ENCODE measurements at regions not wholly inside any gene's neighbourhood (a gene's known extent, or its start where the extent isn't known, plus 50 kb on each side); places are given as distances from the start of the nearest gene placed in this dataset.

- no peaks in the 10 kb centered on the region for H3K9me3 Mint-ChIP-seq (ENCODE audit: low read depth, unreplicated experiment)
- no peaks in the 10 kb centered on the region for H3K27me3 Mint-ChIP-seq (ENCODE audit: unreplicated experiment)
- no peak for DNase-seq
- no peak for TF ChIP-seq CTCF (IDR thresholded peaks at IDR 0.05; ENCODE audit: unreplicated experiment)
- no peak overlapping the region for H3K27ac Mint-ChIP-seq (ENCODE audit: unreplicated experiment)
- no peaks in the 10 kb centered on the region for H3K36me3 Mint-ChIP-seq (ENCODE audit: insufficient read depth, unreplicated experiment)
- peaks cover 12% of the 10 kb centered on the region for H3K4me1 Mint-ChIP-seq (ENCODE audit: low read depth, unreplicated experiment)
- CTCF ChIA-PET = no interaction called here
- no TSS peak for BruUV-seq (replicated peaks)
- H3K4me3 Mint-ChIP-seq (ENCODE audit: low read depth, unreplicated experiment) = no peak overlapping the region
- intact Hi-C loops (cut with micrococcal nuclease; ENCODE audit: unreplicated experiment) = no loop called here
These were observed 94.1 kb upstream of the BMP2K start for GRCh38 chr4:78682070-78682469.

- no peak for TF ChIP-seq CTCF (IDR thresholded peaks at IDR 0.05; ENCODE audit: unreplicated experiment)
- no peak for DNase-seq
- no peaks in the 10 kb centered on the region for H3K36me3 Mint-ChIP-seq (ENCODE audit: insufficient read depth, unreplicated experiment)
- no peaks in the 10 kb centered on the region for H3K9me3 Mint-ChIP-seq (ENCODE audit: low read depth, unreplicated experiment)
- no peaks in the 10 kb centered on the region for H3K27me3 Mint-ChIP-seq (ENCODE audit: unreplicated experiment)
- BruUV-seq (replicated peaks) = no TSS peak
- no peak overlapping the region for H3K4me3 Mint-ChIP-seq (ENCODE audit: low read depth, unreplicated experiment)
- intact Hi-C loops (cut with micrococcal nuclease; ENCODE audit: unreplicated experiment) = no loop called here
- no peak overlapping the region for H3K27ac Mint-ChIP-seq (ENCODE audit: unreplicated experiment)
- peaks cover 12% of the 10 kb centered on the region for H3K4me1 Mint-ChIP-seq (ENCODE audit: low read depth, unreplicated experiment)
- CTCF ChIA-PET = no interaction called here
These were observed 92.8 kb upstream of the BMP2K start for GRCh38 chr4:78683352-78683751.

- peaks cover 12% of the 10 kb centered on the region for H3K4me1 Mint-ChIP-seq (ENCODE audit: low read depth, unreplicated experiment)
- DNase-seq = no peak
- CTCF ChIA-PET = no interaction called here
- no peaks in the 10 kb centered on the region for H3K9me3 Mint-ChIP-seq (ENCODE audit: low read depth, unreplicated experiment)
- no peaks in the 10 kb centered on the region for H3K27me3 Mint-ChIP-seq (ENCODE audit: unreplicated experiment)
- intact Hi-C loops (cut with micrococcal nuclease; ENCODE audit: unreplicated experiment) = no loop called here
- BruUV-seq (replicated peaks) = no TSS peak
- H3K4me3 Mint-ChIP-seq (ENCODE audit: low read depth, unreplicated experiment) = no peak overlapping the region
- no peak overlapping the region for H3K27ac Mint-ChIP-seq (ENCODE audit: unreplicated experiment)
- TF ChIP-seq CTCF (IDR thresholded peaks at IDR 0.05; ENCODE audit: unreplicated experiment) = no peak
- no peaks in the 10 kb centered on the region for H3K36me3 Mint-ChIP-seq (ENCODE audit: insufficient read depth, unreplicated experiment)
These were observed 91.6 kb upstream of the BMP2K start for GRCh38 chr4:78684325-78685079.

- intact Hi-C loops (cut with micrococcal nuclease; ENCODE audit: unreplicated experiment) = no loop called here
- Mint-ChIP-seq H3K4me1 (ENCODE audit: low read depth, unreplicated experiment) (peaks cover 12% of the 10 kb centered on the region), H3K27me3 (ENCODE audit: unreplicated experiment) (no peaks in the 10 kb centered on the region), H3K9me3 (ENCODE audit: low read depth, unreplicated experiment) (no peaks in the 10 kb centered on the region), H3K4me3 (ENCODE audit: low read depth, unreplicated experiment) (no peak overlapping the region), H3K36me3 (ENCODE audit: insufficient read depth, unreplicated experiment) (no peaks in the 10 kb centered on the region), H3K27ac (ENCODE audit: unreplicated experiment) (no peak overlapping the region)
- CTCF ChIA-PET = no interaction called here
- TF ChIP-seq CTCF (IDR thresholded peaks at IDR 0.05; ENCODE audit: unreplicated experiment) = no peak
- DNase-seq = no peak
- BruUV-seq (replicated peaks) = no TSS peak
These were observed 88.3 kb upstream of the BMP2K start for GRCh38 chr4:78687818-78688217.

Measured in Calu3 (cell line).